ENCODE measurements at regions not wholly inside any gene's neighbourhood (a gene's known extent, or its start where the extent isn't known, plus 50 kb on each side); places are given as distances from the start of the nearest gene placed in this dataset.

DNA sequence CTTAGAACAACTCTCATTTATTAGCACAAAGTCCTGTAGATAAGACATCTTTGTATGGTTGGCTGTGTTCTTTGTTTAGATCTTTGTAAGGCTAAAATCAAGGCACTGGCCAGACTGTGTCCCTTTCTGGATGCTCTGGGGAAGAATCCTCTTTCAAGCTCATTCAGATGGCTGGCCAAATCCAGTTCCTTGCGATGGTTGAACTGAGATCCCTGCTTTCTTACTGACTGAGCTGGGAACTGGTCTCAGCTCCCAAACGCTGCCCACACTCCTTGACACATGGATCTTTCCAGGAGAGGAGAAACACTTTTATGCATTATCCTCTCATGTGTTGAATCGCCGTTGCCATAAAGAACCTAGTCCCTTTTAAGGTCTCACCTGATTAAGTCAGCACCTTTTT, 586.5 kb upstream of the IGFBP3 start:
- DNase-seq (ENCODE audit: low read depth in 2 of 2) = no peak
- TF ChIP-seq, protein P1, sequence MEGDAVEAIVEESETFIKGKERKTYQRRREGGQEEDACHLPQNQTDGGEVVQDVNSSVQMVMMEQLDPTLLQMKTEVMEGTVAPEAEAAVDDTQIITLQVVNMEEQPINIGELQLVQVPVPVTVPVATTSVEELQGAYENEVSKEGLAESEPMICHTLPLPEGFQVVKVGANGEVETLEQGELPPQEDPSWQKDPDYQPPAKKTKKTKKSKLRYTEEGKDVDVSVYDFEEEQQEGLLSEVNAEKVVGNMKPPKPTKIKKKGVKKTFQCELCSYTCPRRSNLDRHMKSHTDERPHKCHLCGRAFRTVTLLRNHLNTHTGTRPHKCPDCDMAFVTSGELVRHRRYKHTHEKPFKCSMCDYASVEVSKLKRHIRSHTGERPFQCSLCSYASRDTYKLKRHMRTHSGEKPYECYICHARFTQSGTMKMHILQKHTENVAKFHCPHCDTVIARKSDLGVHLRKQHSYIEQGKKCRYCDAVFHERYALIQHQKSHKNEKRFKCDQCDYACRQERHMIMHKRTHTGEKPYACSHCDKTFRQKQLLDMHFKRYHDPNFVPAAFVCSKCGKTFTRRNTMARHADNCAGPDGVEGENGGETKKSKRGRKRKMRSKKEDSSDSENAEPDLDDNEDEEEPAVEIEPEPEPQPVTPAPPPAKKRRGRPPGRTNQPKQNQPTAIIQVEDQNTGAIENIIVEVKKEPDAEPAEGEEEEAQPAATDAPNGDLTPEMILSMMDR (IDR thresholded peaks at IDR 0.05; ENCODE audit: low read depth, low read length) = no peak
- H3K4me3 ChIP-seq (replicated peaks in 1 of 2; ENCODE audit: low read depth in 2 of 2, low read length in 2 of 2) = no peak overlapping the region

DNA sequence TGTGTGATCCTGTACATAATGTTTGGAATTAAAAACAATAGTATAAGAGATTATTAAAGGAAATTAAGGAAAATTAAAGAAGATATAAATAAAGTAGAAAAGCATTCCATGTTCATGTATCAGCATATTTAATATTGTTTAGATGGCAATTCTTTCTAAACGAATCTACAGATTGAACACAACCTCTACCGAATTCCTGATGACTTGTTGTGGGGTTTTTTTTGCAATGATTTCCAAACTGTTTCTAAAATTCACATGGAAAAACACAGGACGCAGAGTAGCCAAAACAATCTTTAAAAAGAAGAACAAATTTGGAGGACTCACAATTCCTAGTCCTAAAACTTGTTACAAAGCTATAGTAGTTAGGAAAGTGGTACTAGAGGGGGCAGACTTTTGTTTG, 573.4 kb upstream of the IGFBP3 start:
- H3K4me3 ChIP-seq (replicated peaks in 1 of 2; ENCODE audit: low read depth in 2 of 2, low read length in 2 of 2) = no peak overlapping the region
- TF ChIP-seq, protein P1 (IDR thresholded peaks at IDR 0.05; ENCODE audit: low read depth, low read length) = no peak
- DNase-seq (ENCODE audit: low read depth in 2 of 2) = no peak

DNA sequence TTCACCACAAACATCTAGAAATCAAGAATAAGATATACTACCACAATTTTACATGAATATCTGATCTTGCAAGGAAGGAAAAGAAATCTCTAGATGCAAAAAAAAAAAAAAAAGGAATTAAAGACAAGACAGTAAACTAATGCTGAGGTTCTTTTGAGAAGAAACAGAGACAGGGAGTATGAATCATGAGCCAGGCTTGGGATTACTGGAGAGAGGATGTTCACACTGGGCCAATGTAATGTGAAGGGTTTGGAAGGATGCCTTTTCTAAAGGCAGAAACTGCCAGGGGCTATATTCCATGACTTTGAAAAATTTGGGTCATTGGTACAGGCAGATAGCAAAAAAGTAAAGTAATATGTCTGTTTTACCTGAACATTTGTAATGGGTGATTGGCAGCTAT, 573.0 kb upstream of the IGFBP3 start:
- TF ChIP-seq, protein P1 (IDR thresholded peaks at IDR 0.05; ENCODE audit: low read depth, low read length) = no peak
- peak; percentile 42 to 53 for DNase-seq (ENCODE audit: low read depth in 2 of 2)
- no peak overlapping the region for H3K4me3 ChIP-seq (replicated peaks in 1 of 2; ENCODE audit: low read depth in 2 of 2, low read length in 2 of 2)

DNA sequence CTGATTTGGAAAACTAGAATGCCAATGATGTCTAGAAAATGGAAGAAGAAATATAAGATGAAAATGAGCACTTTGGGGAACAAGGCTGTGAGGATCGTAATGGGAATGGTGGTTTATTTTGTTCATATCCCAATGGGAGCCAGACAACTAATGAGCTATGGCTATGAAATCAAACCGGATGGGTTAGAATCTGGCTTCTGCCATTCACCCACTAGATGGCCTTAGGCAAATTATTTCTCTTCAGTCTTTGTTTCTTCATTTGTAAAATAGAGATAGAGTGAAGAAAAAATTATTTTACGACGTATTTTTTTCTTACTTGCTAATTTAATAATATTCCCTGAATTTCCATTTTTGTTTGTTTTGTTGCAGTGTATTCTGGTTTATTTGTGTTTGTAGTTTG, 572.1 kb upstream of the IGFBP3 start:
- H3K4me3 ChIP-seq (replicated peaks in 1 of 2; ENCODE audit: low read depth in 2 of 2, low read length in 2 of 2) = no peak overlapping the region
- TF ChIP-seq, protein P1 (IDR thresholded peaks at IDR 0.05; ENCODE audit: low read depth, low read length) = peak; percentile 14
- no peak for DNase-seq (ENCODE audit: low read depth in 2 of 2)

DNA sequence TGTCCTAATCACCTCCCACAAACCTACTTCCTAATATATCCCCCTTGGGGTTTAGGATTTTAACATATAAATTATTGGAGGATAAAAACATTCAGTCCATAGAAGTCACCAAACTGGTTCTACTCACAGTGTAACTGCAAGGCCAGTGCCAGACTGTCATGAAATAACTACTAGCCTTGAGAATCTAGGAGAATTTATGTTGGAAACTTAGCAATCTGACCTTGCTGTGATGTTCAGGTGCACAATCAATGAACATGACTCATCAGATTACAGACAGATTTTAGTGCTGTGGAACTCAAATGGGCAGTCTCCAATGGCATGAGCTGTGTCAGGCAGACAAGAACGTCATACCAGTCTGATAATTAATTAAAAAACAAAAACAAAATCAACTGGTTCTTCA, 571.4 kb upstream of the IGFBP3 start:
- TF ChIP-seq, protein P1 (IDR thresholded peaks at IDR 0.05; ENCODE audit: low read depth, low read length) = no peak
- H3K4me3 ChIP-seq (replicated peaks in 1 of 2; ENCODE audit: low read depth in 2 of 2, low read length in 2 of 2) = no peak overlapping the region
- DNase-seq (ENCODE audit: low read depth in 2 of 2) = no peak

DNA sequence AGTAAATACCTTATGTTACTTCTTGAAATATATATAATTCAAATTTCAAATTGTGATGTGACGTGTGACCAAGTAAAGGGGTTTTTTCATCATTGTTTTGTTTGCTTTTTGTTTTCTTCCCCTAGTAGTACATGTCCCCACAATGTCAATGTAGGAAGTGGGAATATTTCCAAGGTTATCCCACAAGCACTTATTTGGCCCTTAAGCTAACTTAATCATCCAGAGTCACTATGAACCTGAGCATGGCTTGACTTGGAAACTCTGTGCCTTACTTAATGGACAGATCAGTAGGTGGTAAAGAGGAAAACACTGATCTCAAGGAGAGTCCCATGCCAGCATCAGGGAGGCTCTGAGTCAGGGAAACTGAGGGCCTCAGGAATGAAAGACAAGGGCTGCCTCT, 569.3 kb upstream of the IGFBP3 start:
- no peak for DNase-seq (ENCODE audit: low read depth in 2 of 2)
- no peak overlapping the region for H3K4me3 ChIP-seq (replicated peaks in 1 of 2; ENCODE audit: low read depth in 2 of 2, low read length in 2 of 2)
- TF ChIP-seq, protein P1 (IDR thresholded peaks at IDR 0.05; ENCODE audit: low read depth, low read length) = no peak

DNA sequence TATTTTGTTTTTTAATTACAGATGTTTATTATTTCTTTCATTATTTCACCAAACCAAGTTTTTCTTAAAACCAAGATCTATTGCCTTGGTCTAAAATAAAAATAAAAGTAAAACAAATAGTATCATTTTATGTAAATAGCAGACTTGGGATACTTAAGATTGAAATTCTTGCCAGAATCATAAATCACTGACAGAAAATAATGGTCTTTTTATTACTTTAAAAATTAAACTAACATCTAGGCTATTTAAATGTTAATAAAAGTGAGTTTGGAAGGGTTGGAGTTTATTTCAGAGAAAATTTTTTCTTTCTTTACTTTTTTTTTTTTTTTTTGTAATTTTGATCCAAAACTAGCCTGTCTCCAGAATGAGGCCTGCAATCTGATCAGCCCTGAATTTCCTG, 568.0 kb upstream of the IGFBP3 start:
- TF ChIP-seq, protein P1 (IDR thresholded peaks at IDR 0.05; ENCODE audit: low read depth, low read length) = no peak
- H3K4me3 ChIP-seq (replicated peaks in 1 of 2; ENCODE audit: low read depth in 2 of 2, low read length in 2 of 2) = no peak overlapping the region

More for the DNA sequence above, 568.0 kb upstream of the IGFBP3 start:
- no peak for DNase-seq (ENCODE audit: low read depth in 2 of 2)
